ENCODE measurements at regions not wholly inside any gene's neighbourhood (a gene's known extent, or its start where the extent isn't known, plus 50 kb on each side); places are given as distances from the start of the nearest gene placed in this dataset.

DNA sequence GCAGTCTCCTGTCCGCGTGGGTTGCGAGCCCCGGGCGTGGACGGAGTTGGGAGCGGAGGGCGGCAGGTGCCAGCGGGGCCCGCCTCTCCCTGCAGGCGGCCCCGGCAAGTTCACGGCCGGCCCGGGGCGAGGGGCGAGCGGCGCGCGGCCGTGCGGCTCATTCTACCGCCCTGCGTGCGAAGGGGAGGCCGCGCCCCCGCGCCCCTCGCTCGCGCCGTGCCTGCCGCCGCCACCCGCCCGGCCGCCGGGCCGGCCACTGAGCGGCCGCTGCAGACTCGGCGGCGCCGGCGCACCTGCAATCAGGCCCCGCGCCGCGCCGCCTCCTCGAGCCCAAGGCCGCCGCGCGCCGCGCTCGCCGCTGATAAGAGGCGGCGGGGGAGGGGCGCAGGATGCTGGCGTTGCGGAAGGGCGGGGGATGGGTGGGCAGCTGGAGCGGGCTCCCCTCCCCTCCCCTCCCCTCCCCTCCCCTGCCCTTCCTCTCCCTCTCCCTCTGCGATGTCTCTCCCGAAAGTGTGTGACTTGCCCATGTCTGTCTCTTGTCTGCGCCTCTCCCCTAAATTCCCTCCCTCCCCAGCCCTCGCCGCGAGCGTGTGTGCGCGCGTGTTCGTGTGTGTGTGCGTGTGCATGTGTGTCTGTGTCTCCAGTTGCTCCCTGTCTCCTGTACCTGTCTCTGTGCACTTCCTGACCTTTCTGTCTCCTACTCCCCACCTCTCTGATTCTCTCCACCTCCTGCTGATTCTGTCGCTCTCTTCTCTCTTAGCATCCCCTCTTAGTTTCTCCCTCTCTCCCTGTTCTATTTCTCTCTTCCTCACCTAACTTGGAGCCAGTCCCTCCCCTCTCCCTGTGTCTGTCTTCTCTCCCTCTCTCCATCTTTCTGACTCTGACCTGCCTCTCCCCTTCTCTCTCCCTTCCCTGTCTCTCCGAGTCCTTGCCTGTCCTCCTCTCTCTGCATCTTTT, 768.1 kb upstream of the TBX3 start:
- DNase-seq = peak; percentile 84

- no peak for DNase-seq
Observed at GRCh38 chr12:115451151-115451779, 767.3 kb upstream of the TBX3 start.

- DNase-seq = no peak
Observed at GRCh38 chr12:115450710-115451109, 766.7 kb upstream of the TBX3 start.

DNA sequence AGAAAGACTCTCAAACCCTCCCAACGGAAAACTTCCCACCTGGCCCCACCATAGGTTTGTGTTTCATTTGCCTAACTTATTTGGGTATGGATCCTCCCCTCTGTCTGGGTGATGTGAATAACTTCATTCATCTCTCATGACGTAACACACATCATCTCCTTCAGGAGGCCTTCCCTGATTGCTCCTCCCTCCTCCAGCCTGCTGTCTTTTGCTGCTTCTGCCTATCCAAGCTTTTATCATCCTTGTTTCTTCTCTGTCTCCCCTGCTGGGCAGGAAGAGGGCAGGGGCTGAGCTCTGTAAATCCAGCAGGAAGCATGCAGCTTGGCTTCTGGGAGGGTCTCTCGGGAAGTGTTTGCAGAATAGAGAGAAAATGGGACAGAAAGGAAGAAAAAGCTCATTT, 766.0 kb upstream of the TBX3 start:
- no peak for DNase-seq

GRCh38 chr12:115449526-115449925, 765.6 kb upstream of the TBX3 start:
- DNase-seq = no peak

DNA sequence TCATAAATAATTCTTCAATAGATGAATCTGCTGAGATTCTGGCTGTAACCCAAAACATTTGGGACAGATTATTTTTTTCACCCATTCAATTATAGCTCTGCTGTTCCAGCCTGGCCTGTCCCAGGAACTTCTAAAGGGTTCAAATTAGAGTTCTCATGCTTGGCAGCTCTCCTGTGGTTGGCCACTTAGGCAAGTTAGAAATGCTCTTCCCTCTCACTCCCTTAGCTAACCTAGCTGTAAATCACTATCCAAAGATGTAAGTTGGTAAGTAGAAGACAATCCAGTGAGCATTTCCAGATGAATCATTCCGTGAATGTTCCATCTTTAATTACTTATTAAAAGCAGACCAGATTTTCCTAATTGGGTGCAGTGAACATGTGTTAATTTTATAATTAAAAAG, 760.4 kb upstream of the TBX3 start:
- no peak for DNase-seq

- DNase-seq = no peak
Observed at GRCh38 chr12:115443351-115443938, 759.5 kb upstream of the TBX3 start.

- peak; percentile 15 for DNase-seq
Observed at GRCh38 chr12:115440438-115440837, 756.5 kb upstream of the TBX3 start.

DNA sequence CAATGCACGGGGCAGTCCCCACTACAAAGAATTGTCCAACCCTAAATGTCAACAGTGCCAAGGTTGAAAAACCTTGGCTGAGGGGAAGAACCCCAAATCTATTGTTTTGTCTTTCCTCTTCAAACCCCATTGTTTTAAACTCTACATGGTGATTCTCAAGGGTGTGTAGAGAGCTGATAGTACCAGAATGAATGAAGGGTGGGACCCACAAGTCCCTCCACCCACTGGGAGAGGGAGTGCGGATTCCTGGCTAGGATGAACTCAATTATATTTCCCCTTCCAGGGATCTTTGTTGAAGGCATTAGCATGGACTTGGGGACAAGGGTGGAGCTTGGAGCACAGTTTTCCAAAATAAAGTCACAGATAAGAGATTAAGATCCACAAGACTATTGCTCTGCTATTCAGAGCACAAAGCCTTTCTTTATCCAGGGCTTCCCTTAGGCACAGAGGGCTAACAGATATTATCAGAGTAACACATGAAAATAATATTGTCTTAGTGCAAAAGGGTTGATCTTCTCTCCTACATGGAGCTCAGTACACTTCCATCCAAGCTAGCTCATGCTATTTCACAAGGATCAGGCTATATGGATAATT, 755.1 kb upstream of the TBX3 start:
- DNase-seq = no peak

GRCh38 chr12:115438314-115438713, 754.3 kb upstream of the TBX3 start:
- no peak for DNase-seq

DNA sequence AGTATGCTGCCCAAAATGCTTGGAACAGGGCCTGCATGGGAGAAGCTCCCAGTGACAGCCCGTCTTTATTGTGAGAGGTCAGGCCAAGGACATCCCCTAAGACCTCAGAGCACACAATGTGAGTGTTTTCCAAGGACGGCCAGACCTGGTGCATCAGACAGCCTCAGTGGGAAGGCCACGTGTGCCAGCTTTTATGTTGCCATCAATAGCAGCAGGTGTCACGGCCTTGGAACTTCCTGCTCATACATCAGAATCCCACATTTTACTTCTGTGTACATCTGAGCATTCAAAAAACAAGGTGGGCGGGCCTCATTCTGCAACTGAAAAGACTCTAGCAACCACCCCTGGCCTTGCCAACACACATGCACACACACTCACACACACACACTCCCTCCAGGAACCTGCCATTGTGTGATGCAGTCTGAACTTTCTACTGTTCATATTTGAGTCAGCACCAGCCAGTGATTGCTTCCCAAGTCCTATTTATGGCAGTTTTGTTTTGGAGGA, 753.1 kb upstream of the TBX3 start:
- DNase-seq = peak; percentile 48

DNA sequence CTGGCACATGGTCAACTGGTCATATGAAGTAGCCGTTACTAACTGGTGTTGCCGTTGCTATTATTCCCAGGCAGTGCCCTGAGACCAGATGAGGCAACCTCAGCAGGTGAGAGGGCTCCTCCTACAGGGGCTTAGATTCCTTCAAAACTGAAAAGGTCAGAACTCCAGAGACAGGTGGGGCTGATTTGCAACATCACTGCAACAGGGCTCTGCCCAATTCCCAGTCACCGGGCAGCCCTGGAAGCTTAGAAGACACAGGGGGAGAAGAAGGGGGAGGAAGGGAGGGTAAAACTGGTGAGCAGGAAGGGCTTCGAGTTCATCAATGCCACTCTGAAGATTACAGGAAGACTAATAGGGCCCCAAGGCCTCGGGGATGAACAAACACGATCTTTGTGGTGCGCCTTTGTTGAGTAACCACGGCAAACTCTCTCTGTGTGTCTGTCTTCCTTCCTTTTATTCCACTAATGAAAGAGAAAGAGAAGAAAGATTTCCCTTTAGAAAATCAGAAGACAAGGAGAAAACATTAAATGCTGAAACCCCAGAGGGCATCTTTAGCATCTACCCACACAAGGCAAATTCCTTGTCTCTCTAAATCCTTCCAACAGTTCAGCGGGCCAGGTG, 749.1 kb upstream of the TBX3 start:
- no peak for DNase-seq

DNA sequence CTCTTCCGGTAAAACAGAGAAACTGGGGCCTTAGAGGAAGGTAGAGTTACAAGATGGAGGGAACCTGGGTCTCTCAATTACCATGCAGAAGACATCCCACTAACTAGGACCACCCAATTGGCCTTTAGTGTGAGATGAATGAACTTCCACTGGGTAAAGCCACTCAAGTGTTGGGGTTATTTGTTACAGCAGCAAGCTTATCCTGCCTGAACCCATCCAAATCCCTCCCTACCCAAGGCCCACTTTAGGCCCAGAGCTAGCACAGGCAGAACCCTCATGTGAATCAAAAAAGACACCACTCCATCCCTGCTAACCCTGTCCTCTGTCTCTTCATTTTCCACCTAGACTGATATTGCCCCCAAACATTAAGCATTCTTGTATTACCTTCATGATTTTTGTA, 746.7 kb upstream of the TBX3 start:
- no peak for DNase-seq

- DNase-seq = peak; percentile 54
Observed at GRCh38 chr12:115426732-115427131, 742.8 kb upstream of the TBX3 start.

DNA sequence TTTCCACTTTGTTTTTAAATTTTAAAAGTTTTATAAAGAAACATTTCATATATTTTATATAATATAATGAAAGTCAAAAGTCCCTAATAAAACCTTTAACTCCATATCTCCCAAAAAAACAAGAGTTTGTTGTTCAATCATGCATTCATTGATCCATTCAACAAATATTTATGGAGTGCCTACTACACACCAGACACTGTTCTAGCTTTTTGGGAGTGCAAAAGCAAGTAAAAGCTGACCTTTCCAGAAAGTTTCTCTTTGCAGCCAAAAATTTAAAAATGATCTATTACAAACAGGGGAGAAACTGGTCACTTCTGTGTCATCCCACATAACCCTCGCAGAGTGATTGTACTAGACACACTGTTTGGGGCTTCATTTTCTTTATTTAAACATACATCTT, 740.0 kb upstream of the TBX3 start:
- no peak for DNase-seq

DNA sequence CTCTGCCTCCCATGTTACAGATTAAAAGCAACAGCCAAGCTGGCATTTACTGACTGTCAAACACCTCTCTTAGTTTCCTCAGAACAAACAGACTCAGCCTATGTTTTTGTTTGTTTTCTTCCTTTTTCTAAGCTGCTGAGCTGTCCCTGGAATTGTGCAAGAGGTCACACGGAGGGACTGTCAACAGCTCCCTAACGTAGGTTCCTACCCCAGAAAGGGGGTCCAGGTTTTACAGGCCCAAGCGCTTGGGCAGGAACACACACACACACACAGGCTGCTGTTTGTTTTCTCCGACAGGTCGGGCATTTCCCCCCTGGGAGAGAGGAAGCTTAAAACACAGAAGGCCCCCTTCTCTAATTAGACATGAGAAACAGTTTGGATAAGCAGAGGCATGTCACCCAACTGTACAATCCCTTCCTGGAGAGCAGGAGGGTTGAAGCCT, 739.6 kb upstream of the TBX3 start:
- DNase-seq = peak; percentile 41

DNA sequence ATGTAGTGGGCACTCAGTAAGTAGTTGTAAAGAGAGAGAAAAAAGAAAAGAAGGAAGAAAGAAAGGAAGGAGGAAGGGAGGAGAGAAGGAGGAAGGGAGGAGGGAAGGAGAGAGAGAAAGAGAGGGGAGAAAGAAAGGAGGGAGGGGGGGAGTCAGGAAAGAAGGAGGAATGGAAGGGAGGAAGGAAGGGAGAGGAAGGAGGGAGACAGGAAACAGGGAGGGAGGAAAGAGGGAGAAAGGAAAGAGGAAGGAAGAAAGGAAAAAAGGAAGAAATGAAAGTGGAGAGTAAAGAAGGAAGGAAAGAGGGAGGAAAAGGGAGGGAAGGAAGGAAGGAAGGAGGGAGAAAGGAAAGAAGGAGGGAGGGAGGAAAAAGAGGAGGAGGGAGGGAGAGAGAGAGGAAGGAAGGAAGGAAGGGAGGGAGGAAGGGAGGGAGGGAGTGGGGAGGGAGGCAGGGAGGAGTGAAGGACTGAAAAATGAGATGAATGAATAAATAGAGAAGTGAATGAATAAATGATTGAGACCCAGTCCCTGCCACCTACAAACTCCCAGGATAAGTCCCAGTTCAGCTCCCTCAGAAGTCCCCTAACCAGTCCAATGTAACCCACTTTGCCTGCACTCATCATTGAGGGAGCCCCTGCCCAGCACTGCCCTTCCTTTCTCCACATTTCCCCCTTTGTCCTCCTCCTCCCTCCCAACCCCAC, 739.0 kb upstream of the TBX3 start:
- DNase-seq = no peak

DNA sequence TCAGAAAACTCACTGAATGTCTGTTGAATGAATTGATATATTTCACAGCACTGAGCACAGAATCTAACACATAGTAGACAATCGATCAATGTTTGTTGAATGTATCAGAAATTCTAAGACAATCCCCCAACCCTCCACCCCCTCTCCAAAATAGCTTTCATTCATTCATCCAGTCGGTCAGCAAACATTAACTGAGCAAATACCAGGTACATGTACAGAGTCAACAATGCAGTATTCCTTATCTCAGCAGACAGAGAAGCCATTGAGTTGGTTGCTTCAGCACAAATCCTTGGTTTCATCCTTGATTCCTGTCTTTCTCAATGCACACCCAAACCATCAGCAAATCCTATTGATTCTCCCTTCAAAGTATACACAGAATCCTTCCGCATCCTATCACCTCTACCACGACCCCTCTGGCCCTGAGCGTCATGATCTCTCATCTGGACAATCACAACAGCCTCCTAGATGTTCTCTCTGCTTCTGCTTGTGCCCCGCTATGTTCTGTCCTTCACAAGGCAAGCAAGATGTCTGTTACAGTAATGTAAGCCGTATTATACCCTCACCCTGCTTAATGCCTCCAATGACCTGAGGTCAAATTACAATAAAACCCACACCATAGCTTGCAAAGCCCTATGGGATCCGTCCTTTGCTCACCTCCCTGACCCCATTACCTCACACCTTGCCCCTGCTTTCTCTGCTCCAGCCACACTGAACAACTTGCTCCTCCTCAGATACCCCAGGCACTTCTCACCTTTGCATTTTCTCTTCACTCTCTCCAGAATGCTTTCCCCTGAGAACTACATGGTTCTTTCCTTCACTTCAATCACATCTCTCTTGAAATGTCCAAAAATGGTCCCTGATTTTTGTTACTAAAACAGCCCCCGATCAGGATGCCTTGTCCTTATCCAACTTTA, 738.1 kb upstream of the TBX3 start:
- no peak for DNase-seq

DNA sequence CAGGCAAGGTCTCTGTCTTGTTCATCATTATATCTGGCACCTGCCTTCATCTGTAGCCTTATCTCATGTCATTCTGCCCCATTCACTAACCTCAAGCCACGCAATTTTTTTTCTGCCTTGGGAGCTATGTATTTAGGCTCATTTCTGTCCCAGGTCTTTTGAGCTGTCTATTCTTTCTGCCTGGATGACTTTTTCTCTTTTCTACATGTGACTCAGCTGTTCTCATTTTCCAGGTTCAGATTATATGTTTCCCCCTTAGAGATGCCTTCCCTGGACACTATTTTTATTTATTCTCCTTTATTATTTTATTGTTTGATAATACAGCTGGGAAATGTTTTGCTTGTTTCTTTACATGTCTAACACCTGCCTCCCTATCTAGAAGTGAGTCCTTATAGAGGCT, 737.4 kb upstream of the TBX3 start:
- no peak for DNase-seq

GRCh38 chr12:115419145-115419646, 735.2 kb upstream of the TBX3 start:
- DNase-seq = no peak

- DNase-seq = no peak
Observed at GRCh38 chr12:115417610-115418009, 733.6 kb upstream of the TBX3 start.
